Uterus (tissue), 2 donors: ENCODE measurements at regions not wholly inside any gene's neighbourhood (a gene's known extent, or its start where the extent isn't known, plus 50 kb on each side); places are given as distances from the start of the nearest gene placed in this dataset.

Experiments
- POLR2A ChIP-seq, 2 donors: fragments of 450-650 bp; IDR thresholded peaks; one replicate each; pipeline ENCODE4 v1.6.1; 2016; ENCODE audit warnings: antibody characterized with exemption in 2 of 2, mild to moderate bottlenecking in 1 of 2, moderate library complexity in 1 of 2
- TF ChIP-seq, protein P1 (sequence below), 4 experiments: fragments of 200-600 bp in 2 of 4; fragments of 450-650 bp in 2 of 4; sonication (generic) in 2 of 4; IDR thresholded peaks; one replicate each; pipeline ENCODE4 v1.5.1; 2016 to 2019; ENCODE audit warnings: antibody characterized with exemption in 4 of 4, mild to moderate bottlenecking in 2 of 4, moderate library complexity in 1 of 4

DNA sequence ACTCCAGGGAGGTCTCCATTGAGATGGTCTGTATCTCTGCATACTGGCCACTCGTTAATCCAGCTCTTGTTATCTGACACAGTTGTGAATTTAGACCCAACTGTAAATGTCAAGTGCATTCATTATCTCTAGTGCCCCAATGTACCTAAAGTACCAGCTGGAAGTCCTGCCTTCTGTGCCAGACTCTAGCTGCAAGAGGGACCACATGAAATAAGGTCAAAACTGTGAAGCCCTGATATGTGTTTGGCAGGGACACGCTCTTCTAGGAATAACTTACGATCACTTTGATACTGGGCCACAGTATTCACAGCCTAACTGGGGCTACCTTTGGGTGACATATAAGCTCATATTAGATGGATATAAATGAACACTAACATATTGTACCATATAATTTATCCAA, 268.5 kb downstream of the LRIG3 start:
- TF ChIP-seq, protein P1, sequence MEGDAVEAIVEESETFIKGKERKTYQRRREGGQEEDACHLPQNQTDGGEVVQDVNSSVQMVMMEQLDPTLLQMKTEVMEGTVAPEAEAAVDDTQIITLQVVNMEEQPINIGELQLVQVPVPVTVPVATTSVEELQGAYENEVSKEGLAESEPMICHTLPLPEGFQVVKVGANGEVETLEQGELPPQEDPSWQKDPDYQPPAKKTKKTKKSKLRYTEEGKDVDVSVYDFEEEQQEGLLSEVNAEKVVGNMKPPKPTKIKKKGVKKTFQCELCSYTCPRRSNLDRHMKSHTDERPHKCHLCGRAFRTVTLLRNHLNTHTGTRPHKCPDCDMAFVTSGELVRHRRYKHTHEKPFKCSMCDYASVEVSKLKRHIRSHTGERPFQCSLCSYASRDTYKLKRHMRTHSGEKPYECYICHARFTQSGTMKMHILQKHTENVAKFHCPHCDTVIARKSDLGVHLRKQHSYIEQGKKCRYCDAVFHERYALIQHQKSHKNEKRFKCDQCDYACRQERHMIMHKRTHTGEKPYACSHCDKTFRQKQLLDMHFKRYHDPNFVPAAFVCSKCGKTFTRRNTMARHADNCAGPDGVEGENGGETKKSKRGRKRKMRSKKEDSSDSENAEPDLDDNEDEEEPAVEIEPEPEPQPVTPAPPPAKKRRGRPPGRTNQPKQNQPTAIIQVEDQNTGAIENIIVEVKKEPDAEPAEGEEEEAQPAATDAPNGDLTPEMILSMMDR (IDR thresholded peaks at IDR 0.05): no peak
- TF ChIP-seq POLR2A (IDR thresholded peaks at IDR 0.05): no peak
